Activated naive CD8-positive, alpha-beta T cell treated with anti-CD3 and anti-CD28 coated beads, Interleukin-2, amount 50 U/mL, for 16 hours (primary cell): ENCODE measurements at regions not wholly inside any gene's neighbourhood (a gene's known extent, or its start where the extent isn't known, plus 50 kb on each side); places are given as distances from the start of the nearest gene placed in this dataset.
"Not testable (repeated sequence)": the region's sequence is repeated elsewhere in the genome, so short reads cannot be mapped to it uniquely, and the experiment has no call there.

Source experiments
- DNase-seq: peaks from one replicate; pipeline ENCODE4 v3.0.0-alpha.2; 2020; ENCODE audit warnings: low read depth, low spot score

GRCh38 chr6:6863970-6864639, 243.7 kb upstream of the RREB1 start:
- no peak for DNase-seq

GRCh38 chr6:6865611-6866010, 242.2 kb upstream of the RREB1 start:
- no peak for DNase-seq

GRCh38 chr6:6866656-6867403, 240.9 kb upstream of the RREB1 start:
- DNase-seq: no peak

GRCh38 chr6:6867404-6867799, 240.4 kb upstream of the RREB1 start:
- DNase-seq: no peak

GRCh38 chr6:6869094-6869493, 238.7 kb upstream of the RREB1 start:
- DNase-seq: no peak

- no peak for DNase-seq
Observed at GRCh38 chr6:6870921-6871320, 236.8 kb upstream of the RREB1 start.

- DNase-seq: no peak
Observed at GRCh38 chr6:6872459-6873344, 235.1 kb upstream of the RREB1 start.

GRCh38 chr6:6873778-6874177, 234.0 kb upstream of the RREB1 start:
- no peak for DNase-seq

- no peak for DNase-seq
Observed at GRCh38 chr6:6875818-6876470, 231.8 kb upstream of the RREB1 start.

- DNase-seq: not testable (repeated sequence)
Observed at GRCh38 chr6:6877792-6878191, 230.0 kb upstream of the RREB1 start.

GRCh38 chr6:6878887-6879585, 228.7 kb upstream of the RREB1 start:
- DNase-seq: no peak

GRCh38 chr6:6879586-6879974, 228.2 kb upstream of the RREB1 start:
- not testable (repeated sequence) for DNase-seq

GRCh38 chr6:6880745-6881437, 226.9 kb upstream of the RREB1 start:
- DNase-seq: no peak

- no peak for DNase-seq
Observed at GRCh38 chr6:6881438-6882225, 226.1 kb upstream of the RREB1 start.

GRCh38 chr6:6882592-6882991, 225.2 kb upstream of the RREB1 start:
- no peak for DNase-seq

GRCh38 chr6:6883011-6883410, 224.8 kb upstream of the RREB1 start:
- DNase-seq: no peak

- no peak for DNase-seq
Observed at GRCh38 chr6:6884193-6884627, 223.6 kb upstream of the RREB1 start.

- no peak for DNase-seq
Observed at GRCh38 chr6:6884916-6885315, 222.8 kb upstream of the RREB1 start.

- DNase-seq: no peak
Observed at GRCh38 chr6:6885521-6886170, 222.1 kb upstream of the RREB1 start.
